ENCODE measurements at regions not wholly inside any gene's neighbourhood (a gene's known extent, or its start where the extent isn't known, plus 50 kb on each side); places are given as distances from the start of the nearest gene placed in this dataset.

DNA sequence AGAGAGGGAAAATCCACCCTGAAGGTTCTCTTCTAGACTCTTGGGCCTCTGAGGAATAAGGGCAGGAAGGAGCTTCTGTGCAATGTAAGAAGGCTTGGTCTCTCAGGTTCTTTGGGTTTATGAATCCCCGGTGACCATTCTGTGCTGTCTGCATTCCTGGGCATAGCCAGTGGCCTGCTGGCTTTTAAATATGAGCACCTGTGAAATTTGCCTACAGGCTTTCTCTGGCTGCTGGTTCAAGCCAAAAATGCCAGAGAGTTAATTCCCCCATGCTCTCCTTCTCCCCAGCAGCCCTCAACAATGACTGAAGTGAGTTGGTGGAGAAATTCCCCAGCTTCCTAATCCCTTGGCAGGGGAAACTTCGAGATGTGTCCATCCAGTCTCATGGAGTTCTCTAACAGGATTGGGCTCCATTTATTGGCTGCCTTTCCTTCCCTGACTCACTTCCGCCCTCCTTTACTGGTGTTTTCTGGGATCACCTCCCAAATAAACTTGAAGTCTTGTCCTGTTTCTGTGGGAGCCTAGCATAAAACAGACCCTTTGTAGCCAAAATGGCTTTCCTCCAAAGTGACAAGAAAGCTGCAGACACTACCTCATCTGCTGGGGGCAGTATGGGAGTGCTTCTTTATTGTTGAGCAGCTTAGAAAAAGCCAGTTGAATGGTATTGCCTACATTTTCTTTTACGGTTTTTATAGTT lies 179.4 kb upstream of the CASK start:
- TF ChIP-seq, protein P1, sequence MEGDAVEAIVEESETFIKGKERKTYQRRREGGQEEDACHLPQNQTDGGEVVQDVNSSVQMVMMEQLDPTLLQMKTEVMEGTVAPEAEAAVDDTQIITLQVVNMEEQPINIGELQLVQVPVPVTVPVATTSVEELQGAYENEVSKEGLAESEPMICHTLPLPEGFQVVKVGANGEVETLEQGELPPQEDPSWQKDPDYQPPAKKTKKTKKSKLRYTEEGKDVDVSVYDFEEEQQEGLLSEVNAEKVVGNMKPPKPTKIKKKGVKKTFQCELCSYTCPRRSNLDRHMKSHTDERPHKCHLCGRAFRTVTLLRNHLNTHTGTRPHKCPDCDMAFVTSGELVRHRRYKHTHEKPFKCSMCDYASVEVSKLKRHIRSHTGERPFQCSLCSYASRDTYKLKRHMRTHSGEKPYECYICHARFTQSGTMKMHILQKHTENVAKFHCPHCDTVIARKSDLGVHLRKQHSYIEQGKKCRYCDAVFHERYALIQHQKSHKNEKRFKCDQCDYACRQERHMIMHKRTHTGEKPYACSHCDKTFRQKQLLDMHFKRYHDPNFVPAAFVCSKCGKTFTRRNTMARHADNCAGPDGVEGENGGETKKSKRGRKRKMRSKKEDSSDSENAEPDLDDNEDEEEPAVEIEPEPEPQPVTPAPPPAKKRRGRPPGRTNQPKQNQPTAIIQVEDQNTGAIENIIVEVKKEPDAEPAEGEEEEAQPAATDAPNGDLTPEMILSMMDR (IDR thresholded peaks at IDR 0.05), result no peak
- TF ChIP-seq POLR2A (IDR thresholded peaks at IDR 0.05) (no peak), EP300 (IDR thresholded peaks at IDR 0.05) (no peak), POLR2AphosphoS5 (IDR thresholded peaks at IDR 0.05) (no peak)
